Astrocyte (in vitro differentiated cells and primary cell): ENCODE measurements at regions not wholly inside any gene's neighbourhood (a gene's known extent, or its start where the extent isn't known, plus 50 kb on each side); places are given as distances from the start of the nearest gene placed in this dataset.

Experiments
- EZH2 ChIP-seq: IDR thresholded peaks from 2 replicates; pipeline ENCODE4 v1.6.1; 2012; ENCODE audit warnings: mild to moderate bottlenecking, low read length, inconsistent platforms; ENCODE audit not compliant: insufficient read depth
- TF ChIP-seq, protein P1 (sequence below): IDR thresholded peaks from 2 replicates; pipeline ENCODE4 v1.5.1; 2011; ENCODE audit warnings: low read depth, mild to moderate bottlenecking, inconsistent platforms, low read length, moderate library complexity; ENCODE audit not compliant: insufficient read depth

DNA sequence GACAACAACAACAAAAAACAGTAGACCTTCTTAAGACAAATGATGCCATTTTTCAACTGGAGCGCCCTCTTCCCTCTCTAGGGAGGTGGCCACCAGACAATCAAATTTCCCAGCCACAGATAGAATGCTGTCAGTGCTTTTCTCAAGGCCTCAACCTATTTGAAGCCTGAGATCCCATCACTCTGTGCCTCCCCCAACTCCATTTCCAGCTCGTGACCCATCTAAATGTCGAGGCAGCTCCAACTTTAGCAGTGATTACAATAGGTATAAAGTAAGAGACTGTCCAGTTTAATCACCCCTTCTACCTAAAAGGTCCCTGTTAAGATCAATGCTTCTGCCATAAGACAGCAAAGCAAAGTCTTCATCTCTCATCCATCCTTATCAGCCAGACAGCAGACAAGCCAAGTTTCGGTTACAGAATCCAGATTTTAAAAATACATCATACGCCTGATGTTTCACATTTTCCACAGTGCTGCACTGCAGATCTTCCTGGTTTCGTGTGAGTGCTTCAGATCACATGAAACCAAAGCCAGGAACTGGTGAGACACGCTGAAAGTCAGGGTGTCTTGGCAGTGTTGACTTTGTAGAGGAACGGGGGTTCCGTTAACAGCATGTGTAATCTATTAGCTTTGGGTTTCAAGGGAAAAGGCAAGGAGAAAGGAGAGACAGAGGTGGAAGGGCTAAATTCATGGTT is 447.8 kb downstream of the ENC1 start:
- TF ChIP-seq EZH2 = no peak
- TF ChIP-seq, protein P1, sequence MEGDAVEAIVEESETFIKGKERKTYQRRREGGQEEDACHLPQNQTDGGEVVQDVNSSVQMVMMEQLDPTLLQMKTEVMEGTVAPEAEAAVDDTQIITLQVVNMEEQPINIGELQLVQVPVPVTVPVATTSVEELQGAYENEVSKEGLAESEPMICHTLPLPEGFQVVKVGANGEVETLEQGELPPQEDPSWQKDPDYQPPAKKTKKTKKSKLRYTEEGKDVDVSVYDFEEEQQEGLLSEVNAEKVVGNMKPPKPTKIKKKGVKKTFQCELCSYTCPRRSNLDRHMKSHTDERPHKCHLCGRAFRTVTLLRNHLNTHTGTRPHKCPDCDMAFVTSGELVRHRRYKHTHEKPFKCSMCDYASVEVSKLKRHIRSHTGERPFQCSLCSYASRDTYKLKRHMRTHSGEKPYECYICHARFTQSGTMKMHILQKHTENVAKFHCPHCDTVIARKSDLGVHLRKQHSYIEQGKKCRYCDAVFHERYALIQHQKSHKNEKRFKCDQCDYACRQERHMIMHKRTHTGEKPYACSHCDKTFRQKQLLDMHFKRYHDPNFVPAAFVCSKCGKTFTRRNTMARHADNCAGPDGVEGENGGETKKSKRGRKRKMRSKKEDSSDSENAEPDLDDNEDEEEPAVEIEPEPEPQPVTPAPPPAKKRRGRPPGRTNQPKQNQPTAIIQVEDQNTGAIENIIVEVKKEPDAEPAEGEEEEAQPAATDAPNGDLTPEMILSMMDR = no peak
